Fibroblast of villous mesenchyme (primary cell): ENCODE measurements at regions not wholly inside any gene's neighbourhood (a gene's known extent, or its start where the extent isn't known, plus 50 kb on each side); places are given as distances from the start of the nearest gene placed in this dataset.

Source experiments
- DNase-seq: peaks from one replicate; pipeline ENCODE4 v3.0.0-alpha.2; 2010; ENCODE audit warnings: low read depth
- H3K4me3 ChIP-seq: 2 replicates; pipeline ENCODE4 v1.5.1; 2011; ENCODE audit warnings: low read depth, mild to moderate bottlenecking, low read length
- TF ChIP-seq, protein P1 (sequence below): IDR thresholded peaks from 2 replicates; pipeline ENCODE4 v1.5.1; 2012; ENCODE audit warnings: low read depth, mild to moderate bottlenecking, low read length; ENCODE audit not compliant: insufficient read depth

DNA sequence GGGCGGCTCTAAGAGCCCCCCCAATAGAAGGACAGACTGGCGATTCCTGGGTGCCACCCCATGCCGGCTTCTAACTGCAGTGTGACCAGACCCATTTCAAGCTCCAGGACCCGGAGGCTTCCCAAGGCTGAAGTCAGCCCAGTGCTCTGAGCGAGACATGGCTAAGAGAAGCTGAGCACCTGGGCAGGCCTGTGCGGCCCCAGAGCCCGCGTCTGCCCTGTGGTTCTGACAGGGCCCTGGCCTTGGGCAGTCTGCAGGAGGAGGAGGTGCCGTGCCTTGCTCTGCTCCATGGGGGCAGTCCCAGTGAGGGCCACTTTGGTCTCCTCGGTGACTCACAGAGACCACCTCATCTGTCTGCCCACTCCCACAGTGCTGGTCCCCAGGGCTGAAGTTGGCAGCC lies 1314.2 kb downstream of the BRD1 start:
- DNase-seq = no peak
- H3K4me3 ChIP-seq = no peak overlapping the region
- TF ChIP-seq, protein P1, sequence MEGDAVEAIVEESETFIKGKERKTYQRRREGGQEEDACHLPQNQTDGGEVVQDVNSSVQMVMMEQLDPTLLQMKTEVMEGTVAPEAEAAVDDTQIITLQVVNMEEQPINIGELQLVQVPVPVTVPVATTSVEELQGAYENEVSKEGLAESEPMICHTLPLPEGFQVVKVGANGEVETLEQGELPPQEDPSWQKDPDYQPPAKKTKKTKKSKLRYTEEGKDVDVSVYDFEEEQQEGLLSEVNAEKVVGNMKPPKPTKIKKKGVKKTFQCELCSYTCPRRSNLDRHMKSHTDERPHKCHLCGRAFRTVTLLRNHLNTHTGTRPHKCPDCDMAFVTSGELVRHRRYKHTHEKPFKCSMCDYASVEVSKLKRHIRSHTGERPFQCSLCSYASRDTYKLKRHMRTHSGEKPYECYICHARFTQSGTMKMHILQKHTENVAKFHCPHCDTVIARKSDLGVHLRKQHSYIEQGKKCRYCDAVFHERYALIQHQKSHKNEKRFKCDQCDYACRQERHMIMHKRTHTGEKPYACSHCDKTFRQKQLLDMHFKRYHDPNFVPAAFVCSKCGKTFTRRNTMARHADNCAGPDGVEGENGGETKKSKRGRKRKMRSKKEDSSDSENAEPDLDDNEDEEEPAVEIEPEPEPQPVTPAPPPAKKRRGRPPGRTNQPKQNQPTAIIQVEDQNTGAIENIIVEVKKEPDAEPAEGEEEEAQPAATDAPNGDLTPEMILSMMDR = no peak

DNA sequence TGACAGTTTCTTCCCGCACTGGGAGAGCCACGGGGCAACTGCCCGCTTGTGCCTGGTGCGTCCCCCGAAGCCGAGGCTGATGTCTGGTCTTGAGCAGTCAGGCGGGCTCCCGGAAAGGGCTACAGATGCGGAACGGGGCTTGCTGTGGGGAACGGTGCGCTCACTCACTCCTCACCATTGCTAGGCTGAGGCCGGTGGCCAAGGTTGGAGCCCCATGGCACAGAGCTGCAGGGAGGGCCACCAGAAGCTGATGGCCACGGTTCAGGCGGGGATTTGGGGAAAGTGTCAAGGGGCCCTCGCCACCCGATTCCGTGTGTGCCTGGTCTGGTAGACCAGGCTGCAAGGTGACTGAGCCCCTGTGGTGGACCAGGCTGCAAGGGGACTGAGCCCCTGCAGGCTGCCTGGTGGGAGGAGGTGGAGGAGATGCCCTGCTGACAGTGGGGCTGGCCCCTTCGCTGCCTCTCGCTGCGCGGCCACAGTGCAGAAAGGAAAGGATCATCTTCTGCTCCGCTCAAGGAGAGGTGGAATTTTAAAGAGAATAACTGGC lies 1315.8 kb downstream of the BRD1 start:
- TF ChIP-seq, protein P1 = no peak
- no peak overlapping the region for H3K4me3 ChIP-seq
- DNase-seq = no peak

DNA sequence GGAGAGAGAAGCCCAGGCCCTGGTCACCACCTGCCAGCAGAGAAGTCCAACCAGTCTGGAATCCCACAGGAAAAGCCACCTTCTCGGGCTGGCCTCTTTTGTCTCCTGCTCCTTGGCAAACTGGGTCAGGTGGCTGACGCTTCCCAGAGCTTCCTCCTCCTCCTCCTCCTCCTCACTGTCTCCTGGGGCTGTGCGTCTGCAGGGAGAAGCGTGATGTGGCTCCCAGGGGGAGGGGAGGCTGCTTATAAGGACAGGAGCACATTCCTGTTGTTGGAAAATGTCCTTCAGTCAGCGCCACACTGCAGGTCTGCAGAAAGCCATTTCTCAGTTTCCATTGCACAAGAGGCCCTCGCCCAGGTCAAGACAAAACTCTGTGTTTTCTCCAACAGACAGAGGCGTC lies 1316.5 kb downstream of the BRD1 start:
- TF ChIP-seq, protein P1 = no peak
- H3K4me3 ChIP-seq = no peak overlapping the region
- DNase-seq = no peak

DNA sequence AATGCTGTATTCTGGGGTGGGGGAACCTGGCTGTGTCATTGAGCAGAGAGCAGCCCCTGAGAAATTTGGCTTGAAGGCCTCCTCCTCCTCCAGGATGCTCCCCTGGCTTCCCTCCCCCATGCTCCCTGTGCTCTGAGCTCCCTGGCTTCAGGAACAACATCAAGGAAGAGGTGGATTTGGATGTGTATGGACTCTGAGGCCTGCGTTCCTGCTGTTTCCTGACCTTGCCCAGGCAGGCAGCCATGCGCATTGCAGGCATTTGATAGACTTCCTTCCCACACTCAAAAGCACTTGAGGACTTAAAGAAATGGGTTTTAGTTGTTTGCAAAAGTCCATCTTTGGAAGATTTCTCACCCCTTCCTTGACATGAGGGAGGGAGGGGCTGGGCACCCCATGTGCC lies 1317.1 kb downstream of the BRD1 start:
- TF ChIP-seq, protein P1 = no peak
- H3K4me3 ChIP-seq = no peak overlapping the region
- no peak for DNase-seq

DNA sequence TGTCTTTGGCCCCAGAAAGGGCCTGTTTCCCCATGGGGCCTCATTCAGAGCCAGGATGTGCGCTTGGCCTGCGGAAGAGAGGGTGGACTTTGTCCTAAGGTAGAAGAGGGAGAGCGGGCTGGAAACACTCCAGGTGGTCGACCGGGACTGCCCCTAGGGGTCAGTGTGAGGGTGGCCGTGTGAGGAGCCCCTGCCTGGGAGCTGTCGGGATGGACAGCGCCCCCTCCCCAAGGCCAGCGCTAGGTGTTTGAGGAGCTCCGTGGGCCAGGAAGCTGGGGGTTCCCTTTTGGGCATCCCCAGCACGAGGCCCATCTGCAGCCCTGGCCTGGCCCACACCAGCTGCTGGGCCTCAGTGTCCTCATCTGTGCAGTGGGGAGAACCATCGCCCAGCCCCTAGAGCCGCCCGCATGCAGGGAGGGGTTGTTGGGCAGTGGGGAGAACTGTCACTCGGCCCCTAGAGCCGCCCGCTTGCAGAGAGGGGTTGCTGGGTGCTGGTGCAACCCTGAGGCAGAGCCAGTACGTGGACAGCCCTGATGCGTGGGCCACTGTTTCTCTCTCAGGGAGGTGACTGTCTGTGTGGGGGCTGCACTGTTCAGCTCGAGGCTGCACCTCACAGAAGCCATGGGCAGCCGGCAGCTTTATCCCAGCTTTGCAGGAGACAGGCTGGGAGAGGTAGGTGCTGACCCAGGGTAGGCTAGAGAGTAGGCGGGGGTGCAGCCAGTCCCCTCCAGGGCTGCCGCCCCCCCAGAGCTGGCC lies 1319.9 kb downstream of the BRD1 start:
- H3K4me3 ChIP-seq = no peak overlapping the region
- TF ChIP-seq, protein P1 = no peak
- no peak for DNase-seq

DNA sequence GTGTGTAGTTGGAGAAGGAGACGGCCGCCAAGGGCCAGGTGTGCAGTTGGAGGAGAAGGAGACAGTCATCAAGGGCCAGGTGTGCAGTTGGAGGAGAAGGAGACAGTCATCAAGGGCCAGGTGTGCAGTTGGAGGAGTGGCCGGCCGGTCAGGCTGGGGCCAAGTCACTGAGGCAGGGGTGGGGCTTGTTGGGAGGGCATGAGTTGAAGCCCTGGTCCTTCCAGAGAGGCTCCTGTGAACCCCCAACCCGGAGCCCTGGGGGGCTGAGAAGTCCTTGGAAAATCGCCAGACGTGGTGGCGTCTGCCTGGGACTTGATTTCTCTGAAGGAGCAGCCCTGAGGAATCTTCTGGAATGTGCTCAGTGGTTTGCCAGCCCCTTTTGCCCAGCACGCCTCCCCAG lies 1320.5 kb downstream of the BRD1 start:
- no peak overlapping the region for H3K4me3 ChIP-seq
- DNase-seq = no peak
- TF ChIP-seq, protein P1 = no peak

DNA sequence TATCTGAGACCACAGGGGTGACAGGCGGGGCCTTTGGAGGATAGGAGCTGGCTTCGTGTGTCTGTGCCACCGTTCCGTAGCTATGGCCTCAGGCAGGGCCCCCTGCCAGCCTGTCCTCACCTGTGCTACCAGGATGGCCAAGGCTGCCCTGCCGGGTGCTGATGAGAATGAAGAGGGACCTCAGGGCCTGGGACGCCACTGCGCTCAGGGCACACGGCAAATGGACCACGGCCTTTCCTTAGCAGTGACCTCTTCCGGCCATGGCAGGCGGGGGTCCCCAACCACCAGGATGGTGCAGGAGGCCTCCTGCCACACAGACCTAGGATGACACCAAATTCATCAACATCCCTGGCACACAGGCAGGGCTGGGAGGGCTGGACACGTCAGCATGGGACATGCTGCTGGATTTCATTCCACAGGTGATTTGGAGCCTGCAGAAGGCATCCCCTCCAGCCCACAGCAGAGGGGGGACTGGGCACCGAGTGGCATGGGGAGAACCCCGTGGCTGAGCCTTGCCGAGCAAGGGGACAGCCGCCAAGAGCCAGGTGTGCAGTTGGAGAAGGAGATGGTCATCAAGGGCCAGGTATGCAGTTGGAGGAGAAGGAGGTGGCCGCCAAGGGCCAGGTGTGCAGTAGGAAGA lies 1321.0 kb downstream of the BRD1 start:
- TF ChIP-seq, protein P1 = no peak
- H3K4me3 ChIP-seq = no peak overlapping the region
- DNase-seq = no peak
